NCI-H146 (cell line): ENCODE measurements at regions not wholly inside any gene's neighbourhood (a gene's known extent, or its start where the extent isn't known, plus 50 kb on each side); places are given as distances from the start of the nearest gene placed in this dataset.

Experiments used
- DNase-seq: peaks from one replicate; lab custom pipeline; 2025; lab: John Stamatoyannopoulos, UW

DNA sequence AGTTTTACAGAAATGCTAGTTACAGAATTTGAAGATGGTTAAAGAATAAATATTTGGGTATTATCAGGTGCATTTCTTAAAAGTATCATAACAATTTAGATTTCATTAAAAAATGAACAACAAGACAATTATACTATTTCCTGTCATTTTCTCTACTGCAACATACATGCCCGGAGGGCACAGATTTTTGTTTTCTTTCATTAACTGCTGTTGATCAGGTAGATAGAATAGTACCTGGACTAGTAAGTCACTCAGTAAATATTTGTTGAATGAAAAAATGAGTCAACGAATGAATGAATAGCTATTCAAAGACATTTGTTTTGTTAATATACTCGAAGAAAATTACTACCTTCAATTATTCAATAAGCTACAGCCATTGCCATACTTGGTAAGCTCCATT is 531.2 kb upstream of the VRK2 start:
- peak; percentile 88 for DNase-seq

DNA sequence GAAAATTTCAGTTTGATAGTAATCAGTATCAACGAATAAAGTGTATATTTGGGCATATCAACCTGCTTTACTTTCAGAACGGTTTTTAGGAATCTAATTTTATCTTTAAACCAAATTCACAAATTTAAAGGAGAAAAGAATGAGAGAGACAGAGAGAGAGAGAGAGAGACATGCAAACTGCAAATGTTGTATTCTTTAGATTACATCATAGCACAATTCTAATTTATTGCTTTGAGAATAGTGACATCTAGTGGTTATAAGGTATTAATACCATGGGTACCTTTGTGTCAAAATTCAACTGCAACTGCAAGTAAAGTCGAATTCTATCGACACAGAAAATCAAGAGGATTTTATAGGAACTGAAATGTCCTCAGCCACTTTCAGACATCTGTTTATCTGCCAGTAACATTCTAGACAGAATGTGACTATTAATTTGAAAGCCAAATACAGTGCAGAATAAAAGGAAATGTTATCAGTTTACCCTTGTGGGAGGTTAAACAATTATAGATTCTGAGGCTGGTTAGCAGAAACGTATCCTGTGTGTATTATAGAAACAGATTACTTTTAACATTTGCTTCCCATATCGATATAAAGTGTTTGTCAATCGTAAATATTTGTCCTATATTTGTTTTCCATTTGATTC is 529.8 kb upstream of the VRK2 start:
- peak; percentile 58 for DNase-seq

DNA sequence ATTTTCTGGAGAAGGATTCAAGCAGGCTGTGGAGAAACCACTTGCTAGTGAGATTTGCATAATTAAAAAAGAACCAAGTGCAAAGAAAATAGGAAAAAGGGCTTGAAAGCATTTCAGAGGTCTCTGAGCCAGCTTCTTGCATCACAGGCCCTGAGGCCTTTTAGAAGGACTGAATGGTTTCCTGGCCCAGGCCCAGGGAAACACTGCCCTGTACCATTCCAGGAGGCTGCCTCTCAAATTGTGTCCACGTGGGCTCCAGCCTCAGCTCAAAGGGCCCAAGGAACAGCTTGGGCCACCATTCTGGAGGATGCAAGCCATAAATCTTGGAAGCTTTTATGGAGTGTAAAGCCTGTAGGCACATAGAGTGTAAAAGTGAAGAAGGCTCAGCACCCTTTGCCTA is 523.3 kb upstream of the VRK2 start:
- DNase-seq, result no peak

DNA sequence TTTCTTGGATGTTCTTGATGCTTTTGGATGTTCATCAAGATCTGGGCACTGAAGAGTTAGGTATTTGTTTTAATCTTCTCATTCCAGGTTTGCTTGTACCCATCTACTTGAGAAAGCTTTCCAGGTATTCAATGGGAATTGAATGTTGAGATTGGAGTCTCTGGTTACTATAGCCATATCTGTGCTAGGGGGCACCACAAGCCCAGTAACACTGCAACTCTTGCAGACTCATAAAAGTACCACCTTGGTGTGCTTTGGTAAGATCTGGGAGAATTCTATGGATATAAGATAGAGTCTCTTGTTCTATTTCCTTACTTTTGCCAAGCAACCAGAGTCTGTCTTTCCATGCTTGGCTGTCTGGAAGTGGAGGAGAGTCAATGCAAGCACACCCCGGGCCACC is 518.9 kb upstream of the VRK2 start:
- DNase-seq, result no peak

DNA sequence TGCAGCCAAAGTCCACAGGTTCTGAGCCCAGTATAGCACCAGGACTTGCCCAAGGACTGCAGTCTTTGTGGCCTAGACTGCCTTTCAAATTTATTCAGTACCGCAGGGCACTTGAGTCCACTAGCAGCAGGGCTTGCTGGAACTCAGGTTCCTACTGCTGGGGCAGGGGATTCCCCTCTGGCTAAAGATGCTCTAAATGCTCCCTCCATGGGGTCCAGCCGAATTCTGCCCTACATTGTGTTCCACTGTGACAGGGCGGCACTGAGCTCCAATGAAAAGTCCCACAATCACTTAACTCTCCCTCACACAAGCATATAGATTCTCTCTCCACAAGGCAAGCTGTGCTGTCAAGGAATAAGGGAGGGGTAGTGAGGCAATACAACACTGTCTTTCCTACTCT is 518.1 kb upstream of the VRK2 start:
- DNase-seq, result no peak

DNA sequence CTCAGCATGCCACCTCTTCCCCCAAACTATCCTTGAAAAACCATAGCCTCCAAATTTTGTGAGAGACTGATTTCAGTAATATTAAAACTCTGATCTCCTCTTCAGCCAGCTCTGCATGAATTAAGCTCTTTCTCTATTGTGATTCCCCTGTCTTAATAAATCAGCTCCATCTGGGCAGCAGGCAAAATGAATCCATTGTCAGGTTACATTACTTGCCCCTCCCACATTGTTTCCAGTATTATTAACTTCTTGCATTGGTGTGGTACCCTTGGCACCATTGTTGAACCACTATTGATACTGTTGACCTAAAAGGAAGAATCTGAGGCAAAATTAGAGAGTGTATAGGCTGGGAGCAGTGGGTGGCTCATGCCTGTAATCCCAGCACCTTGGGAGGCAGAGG is 512.2 kb upstream of the VRK2 start:
- no peak for DNase-seq

DNA sequence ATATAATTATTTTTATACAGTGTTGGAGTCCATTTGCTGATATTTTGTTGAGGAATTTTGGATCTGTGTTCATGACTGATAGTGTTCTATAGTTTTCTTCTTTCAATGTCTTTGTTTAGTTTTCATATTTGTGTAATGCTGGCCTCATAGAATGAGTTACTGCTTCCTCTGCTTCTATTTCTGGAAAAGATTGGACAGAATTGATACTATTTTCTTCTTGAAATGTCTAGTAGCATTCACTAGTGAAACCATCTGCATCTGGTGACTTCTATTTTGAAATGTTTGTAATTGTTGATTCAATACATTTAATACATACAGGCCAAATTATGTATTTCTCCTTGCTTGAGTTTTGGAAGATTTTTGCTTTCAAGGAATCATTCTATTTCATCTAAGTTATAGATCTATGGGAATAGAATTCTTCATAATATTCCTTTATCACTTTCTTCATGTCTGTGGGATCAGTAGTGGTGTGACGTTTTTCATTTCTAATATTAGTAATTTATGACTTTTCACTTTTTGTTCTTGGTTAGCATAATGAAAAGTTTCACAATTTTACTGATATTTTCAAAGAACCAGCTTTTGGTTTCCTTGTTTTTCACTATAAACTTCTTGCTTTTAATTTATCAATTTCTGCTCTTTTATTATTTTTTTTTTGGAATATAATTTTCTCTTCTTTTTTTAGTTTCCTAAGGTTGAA is 509.9 kb upstream of the VRK2 start:
- no peak for DNase-seq

DNA sequence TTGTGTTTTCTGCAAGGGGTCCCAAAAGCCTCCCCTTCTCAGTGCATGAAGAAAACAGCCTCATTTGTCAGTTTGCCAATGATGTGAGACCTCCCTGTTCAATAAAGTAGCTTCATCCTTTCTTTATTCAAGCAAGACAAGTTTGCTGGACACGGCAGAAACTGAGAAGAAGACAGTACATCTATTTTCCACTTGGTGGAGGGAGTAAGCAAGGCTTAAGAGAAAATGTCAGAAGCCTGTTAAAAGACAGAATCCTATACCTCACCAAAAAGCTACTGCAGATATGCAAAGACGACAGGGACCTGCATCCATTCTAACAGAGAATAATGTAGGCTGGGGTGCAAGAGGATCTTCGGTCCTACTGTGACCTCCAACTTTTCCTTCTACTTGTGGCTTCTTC is 506.8 kb upstream of the VRK2 start:
- no peak for DNase-seq

DNA sequence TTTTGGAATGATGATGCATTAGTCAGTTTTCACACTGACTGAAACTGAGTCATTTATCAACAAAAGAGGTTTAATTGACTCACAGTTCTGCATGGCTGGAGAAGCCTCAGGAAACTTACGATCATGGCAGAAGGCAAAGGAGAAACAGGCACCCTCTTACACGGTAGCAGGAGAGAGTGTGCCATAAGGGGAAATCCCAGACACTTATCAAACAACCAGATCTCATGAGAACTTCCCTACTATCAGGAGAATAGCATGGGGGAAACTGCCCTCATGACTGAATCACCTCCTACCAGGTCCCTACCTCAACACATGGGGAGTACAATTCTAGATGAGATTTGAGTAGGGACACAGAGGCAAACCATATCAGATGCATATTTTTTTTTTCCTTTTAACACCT is 504.5 kb upstream of the VRK2 start:
- no peak for DNase-seq

DNA sequence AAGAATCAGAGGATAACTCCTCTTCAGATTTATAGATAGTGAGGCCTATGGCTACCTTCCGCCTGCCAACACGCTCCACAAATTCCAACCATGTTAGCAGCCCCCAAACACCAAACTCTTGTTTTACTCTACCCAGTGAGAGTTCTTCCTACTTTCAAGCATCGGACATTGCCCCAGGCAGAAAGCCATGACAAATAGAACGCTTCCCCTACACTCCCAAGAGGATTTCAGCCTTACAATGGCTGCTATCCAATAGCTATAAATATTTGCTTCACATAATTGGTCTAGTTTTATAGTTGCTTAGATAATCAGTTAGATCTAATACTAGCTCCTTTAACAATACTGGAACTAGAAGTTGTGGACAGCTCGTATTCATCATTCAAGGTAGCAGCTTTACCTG is 503.4 kb upstream of the VRK2 start:
- no peak for DNase-seq

DNA sequence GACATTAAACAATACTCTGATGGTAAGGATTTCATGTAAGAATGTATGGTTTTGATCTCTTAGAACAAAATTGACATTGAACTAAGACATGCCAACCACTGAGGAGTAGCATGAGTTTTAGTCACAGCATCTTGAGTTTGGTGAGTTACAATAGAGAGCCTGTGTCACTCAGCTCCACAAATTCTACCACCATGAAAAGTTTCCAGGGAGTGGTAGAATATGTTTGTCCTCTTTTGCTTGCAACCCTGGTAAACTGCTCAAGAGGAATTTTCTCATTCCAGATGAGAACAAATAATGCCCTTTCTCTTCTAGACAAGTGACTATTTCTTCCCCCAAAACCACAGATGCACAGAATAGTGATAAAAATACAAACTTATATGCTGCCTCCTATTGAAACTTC is 502.0 kb upstream of the VRK2 start:
- DNase-seq, result no peak

DNA sequence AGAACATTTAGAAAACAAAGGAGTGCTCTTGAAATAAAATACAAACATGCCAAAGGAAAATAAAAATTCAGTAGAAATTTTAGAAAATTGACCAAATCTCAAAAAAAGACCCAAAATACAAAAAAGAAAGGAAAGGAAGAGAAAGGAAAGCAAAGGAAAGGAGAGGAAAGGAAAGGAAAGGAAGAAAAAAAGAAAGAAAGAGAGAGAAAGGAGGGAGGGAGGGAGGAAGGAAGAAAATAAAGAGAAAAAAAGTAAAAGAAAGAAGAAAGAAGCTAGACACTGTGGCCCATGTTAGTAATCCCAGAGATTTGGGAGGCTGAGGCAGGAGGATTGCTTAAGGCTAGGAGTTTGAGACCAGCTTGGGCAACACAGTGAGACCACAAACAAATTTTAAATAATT is 500.1 kb upstream of the VRK2 start:
- DNase-seq, result no peak

DNA sequence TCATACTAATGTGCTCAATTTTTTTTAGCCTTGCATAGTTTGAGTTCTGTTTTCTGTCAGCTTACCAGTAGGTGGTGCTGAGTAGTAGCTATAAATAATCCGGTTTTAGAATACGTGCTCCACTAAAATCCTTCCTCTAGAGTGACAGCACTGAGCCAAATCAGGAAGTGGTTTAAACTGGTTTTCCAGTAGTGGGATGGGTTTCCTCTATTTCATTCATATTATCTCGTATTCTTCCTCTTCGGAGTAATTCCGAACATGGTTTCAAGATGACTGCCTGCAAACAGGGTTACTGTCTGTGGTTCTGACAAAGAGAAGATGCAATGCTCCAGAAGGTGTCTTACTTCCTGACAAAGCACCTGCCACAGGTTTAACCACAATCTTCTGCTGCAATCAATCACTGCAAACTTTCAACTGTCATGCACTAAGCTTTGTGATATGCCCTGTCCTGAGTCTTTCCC is 496.9 kb upstream of the VRK2 start:
- DNase-seq, result peak; percentile 8

DNA sequence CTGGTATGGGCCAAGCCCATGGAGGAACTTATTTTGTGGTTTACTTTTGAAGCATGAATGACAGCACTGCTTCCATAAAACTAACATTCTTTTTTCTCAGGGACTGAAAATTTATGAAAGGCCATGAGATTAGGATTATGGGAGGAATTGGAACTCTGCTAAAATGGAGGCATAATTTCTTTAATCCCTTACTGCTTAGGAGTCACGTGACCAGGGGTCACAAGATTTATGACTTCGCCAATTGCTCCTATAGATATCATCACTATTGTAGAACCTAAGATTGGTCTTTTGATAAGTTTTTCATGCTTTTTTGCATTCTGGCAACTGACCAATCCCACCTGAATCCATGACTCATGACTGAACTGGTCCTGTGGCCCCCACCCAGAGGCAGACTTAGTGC is 495.7 kb upstream of the VRK2 start:
- no peak for DNase-seq

DNA sequence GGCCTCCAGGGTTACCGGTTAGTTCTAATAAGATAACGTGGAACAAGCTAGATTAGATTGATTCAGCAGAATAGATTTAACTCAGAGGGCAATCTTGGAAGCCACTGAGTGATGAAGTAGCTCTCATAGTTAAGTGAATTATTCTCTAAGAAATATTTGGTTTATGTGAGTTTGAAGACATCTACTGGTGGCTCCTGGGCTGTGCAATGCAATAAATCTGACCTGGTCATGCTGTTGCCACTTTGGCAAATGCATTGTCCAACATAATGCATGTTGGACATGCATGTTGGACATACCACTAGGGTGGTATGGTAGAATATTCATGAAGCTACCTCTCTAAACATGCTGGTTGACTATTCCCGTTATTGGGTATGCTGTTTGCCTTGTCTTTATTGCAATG is 493.7 kb upstream of the VRK2 start:
- no peak for DNase-seq

DNA sequence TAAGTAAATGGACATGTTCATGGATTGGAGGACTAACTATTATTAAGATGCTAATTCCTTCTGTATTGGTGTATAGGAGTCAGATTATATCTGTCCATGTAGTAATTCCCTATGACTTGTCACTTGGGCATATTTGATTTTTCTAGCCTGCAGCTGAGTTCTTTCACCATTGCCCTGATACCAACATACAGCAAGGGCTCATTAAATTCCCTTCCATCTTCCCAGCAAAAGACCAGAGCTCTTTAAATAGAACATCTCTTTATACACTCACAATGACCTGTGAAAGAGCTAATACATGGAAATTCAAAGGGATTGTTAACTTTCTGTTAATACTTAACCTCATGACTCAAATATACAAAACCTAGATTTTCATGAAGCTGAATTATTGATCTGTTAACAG is 492.3 kb upstream of the VRK2 start:
- no peak for DNase-seq

DNA sequence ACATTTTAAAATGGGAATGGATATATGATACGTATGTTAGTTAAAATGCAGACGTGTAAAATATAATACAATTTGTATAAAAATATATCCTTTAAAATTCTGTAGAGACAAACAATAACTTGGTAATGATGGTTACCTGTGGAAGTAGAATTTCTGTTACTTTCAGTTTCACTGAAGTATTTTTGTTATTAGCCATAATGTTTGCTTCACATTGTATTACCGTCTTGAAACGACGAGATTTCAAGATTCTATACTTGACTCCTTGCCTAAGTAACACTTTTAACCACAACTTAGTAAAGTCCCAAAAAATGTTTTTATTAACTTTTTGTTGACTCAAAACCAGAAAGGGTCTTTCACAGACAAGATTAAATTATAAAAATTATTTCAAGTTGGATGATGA is 488.3 kb upstream of the VRK2 start:
- DNase-seq, result no peak

DNA sequence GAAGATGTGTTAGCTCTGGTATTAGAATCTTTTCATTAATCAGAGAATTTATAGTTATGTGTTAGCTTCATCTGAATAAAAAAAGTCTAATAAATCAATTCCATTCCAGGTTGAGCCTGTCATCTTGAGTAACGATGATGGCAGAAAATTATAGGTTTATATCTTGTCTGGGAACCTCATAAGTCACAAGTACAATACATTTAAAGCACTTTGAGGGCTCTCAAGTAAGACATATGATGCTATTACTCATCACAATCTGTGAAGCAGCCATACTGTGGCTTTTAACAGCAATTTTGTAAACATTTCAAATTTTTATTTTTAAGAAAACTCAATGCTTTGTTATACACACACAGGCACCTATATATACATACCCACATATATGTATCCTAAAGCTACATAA is 484.1 kb upstream of the VRK2 start:
- DNase-seq, result no peak

DNA sequence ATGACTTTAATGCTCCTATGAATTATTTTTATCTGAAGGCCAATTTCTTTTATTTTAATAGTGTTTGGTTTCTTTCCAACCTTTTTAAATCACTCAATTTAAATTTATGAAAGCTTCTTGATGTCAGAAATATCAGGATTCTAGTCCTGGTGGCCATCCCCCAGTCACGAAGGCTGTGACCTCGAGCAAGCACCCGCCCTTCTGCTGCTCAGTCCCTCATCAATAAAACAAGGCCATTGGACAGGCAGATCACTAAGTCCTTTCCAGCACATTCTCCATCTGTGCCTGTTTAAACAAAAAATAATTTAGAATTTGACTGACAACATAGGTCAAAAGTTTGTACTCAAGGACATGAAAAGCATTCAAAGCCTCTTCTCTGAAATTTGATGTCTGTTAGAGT is 483.6 kb upstream of the VRK2 start:
- DNase-seq, result no peak

DNA sequence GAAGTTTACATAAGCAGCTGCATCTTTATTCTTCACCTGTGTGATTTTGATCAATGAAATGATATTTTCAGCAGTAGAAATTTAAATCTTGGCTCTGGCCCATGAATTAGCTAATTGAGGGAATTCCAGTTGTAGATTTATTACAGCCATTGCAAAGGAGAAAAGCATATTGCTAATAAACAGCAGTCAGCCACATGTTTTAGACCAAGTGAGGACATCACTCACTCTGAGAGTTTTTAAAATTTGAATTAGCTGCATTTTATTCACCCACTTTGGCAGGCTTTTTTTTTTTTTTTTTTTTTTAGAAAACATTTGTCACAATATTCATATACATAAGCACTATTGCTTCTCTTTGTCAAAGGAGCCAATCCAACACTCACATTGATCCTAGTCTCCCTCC is 479.4 kb upstream of the VRK2 start:
- DNase-seq, result no peak

DNA sequence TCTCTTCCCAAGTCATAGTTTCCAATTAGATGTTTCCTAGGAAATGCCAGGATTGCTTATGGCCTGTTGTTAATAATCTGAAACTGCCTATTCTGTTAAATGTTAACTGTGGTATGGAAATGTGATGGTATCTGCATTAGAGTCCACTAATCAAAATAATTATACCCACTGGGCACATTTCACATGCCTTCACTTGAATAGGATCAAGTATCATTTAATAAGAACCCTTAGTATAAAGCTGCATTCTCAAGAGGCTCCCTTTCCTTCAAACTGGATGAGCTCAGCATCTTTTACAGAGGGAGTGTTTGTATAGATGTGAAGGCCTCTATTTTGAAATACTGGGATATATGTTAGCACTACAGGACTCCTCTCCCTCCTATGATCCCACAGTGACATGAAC is 477.2 kb upstream of the VRK2 start:
- no peak for DNase-seq

DNA sequence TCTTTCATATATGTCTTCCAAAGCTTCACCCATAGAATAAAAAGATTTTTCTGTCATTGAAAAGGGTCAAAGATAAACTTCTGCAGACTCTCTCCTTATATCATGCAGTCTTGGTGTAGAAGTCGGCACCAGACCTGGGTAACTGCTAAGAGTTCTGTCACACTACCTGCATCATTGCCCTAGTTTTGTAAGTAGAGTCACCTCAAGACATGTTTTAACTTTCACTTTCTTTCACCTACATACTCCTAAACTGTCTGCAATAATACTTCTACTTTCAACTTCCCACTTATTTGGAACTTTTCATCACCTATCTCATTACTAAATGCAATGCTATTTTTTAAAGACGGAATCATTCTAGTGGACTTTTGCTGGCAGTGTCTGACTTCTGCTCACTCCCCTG is 475.6 kb upstream of the VRK2 start:
- no peak for DNase-seq

DNA sequence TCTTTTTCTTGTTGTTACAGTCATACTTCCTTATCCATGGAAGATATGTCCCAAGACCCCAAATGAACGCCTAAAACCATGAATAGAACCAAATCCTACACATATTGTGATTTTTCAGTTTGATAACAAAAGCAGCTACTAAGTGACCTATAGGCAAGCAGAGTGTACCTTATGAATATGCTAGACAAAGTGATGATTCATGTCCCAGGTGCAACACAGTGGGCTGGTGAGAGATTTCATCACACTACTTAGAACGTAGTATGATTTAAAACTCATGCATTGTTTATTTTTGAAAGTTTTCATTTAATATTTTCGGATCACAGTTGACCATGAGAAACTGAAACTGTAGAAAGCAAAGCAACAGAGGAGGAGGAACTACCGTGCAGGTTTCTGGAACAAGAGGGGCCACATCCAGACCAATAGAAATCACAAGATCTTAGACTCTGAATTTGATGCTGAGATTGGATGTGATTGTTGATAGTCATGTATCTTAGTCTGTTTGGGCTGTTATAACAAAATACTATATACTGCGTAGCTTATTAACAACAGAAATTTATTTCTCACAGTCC is 470.8 kb upstream of the VRK2 start:
- DNase-seq, result no peak

DNA sequence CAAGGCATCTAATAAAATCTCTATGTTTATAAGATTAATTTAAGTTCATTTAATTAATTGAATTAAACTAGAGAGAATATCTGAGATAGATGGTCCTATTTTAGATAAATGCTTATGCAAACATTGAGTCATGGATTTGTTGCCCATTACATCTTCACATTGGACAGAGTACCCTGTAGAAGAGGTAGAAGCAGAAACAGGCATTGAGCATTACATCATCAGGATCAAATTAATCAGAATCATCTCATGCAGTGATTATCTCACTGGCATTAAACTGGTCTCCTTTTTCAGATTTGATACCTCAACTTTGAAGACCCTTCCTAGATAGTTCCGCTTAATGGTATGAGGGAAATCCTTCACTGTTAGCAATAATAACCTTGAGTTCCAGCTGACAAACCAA is 469.6 kb upstream of the VRK2 start:
- DNase-seq, result no peak
